Activated T-helper 1 cell treated with anti-CD3 and anti-CD28 coated beads, Interleukin-12 subunit alpha, Interleukin-12 subunit beta, Interleukin-2, Interleukin-4 antibody, amounts not matched to agents 30 ng/mL and 10 ng/mL and 1 ng/mL, durations not matched to agents 14 hours and 24 hours and 36 hours (primary cell): ENCODE measurements at regions not wholly inside any gene's neighbourhood (a gene's known extent, or its start where the extent isn't known, plus 50 kb on each side); places are given as distances from the start of the nearest gene placed in this dataset.

ENCODE experiments used
- DNase-seq: peaks from one replicate; pipeline ENCODE4 v3.0.0; 2021; ENCODE audit warnings: low spot score
- H3K27ac Mint-ChIP-seq: one replicate; pipeline ENCODE4 v1.8.0; 2021; ENCODE audit warnings: mild to moderate bottlenecking, mixed read lengths
- H3K27me3 Mint-ChIP-seq: one replicate; pipeline ENCODE4 v1.8.0; 2022; ENCODE audit warnings: mild to moderate bottlenecking, moderate library complexity, mixed read lengths; ENCODE audit not compliant: insufficient read depth
- H3K36me3 Mint-ChIP-seq: one replicate; pipeline ENCODE4 v1.8.0; 2021; ENCODE audit warnings: low read depth, mixed read lengths
- H3K4me1 Mint-ChIP-seq: one replicate; pipeline ENCODE4 v1.8.0; 2021; ENCODE audit warnings: low read depth, mixed read lengths
- H3K4me3 Mint-ChIP-seq: one replicate; pipeline ENCODE4 v1.8.0; 2021; ENCODE audit warnings: mild to moderate bottlenecking, moderate library complexity, mixed read lengths
- H3K9me3 Mint-ChIP-seq: one replicate; pipeline ENCODE4 v1.8.0; 2021; ENCODE audit warnings: mixed read lengths
- intact Hi-C: fragments of 100-400 bp; cut with micrococcal nuclease; formaldehyde crosslinking; loops from one replicate; pipeline ENCODE4 v1.15.1; 2024

GRCh38 chr9:16246785-16247184 is 623.7 kb downstream of the BNC2 start:
- no peaks in the 10 kb centered on the region for H3K36me3 Mint-ChIP-seq
- no peak for DNase-seq
- no peak overlapping the region for H3K27ac Mint-ChIP-seq
- peaks cover under 1% of the 10 kb centered on the region for H3K9me3 Mint-ChIP-seq
- no peaks in the 10 kb centered on the region for H3K4me1 Mint-ChIP-seq
- intact Hi-C loops: no loop called here
- H3K4me3 Mint-ChIP-seq: no peak overlapping the region
- H3K27me3 Mint-ChIP-seq: no peaks in the 10 kb centered on the region

GRCh38 chr9:16247188-16247875 is 623.1 kb downstream of the BNC2 start:
- H3K27me3 Mint-ChIP-seq: no peaks in the 10 kb centered on the region
- DNase-seq: no peak
- no peak overlapping the region for H3K27ac Mint-ChIP-seq
- intact Hi-C loops: no loop called here
- no peaks in the 10 kb centered on the region for H3K4me1 Mint-ChIP-seq
- H3K36me3 Mint-ChIP-seq: no peaks in the 10 kb centered on the region
- H3K4me3 Mint-ChIP-seq: no peak overlapping the region
- H3K9me3 Mint-ChIP-seq: no peaks in the 10 kb centered on the region

GRCh38 chr9:16248822-16249221 is 621.6 kb downstream of the BNC2 start:
- Mint-ChIP-seq H3K27me3 (no peaks in the 10 kb centered on the region), H3K9me3 (no peaks in the 10 kb centered on the region), H3K4me1 (no peaks in the 10 kb centered on the region), H3K4me3 (no peak overlapping the region), H3K36me3 (no peaks in the 10 kb centered on the region), H3K27ac (no peak overlapping the region)
- no peak for DNase-seq
- intact Hi-C loops: no loop called here

- Mint-ChIP-seq H3K36me3 (no peaks in the 10 kb centered on the region), H3K4me3 (no peak overlapping the region), H3K27ac (no peak overlapping the region), H3K9me3 (no peaks in the 10 kb centered on the region), H3K4me1 (no peaks in the 10 kb centered on the region), H3K27me3 (no peaks in the 10 kb centered on the region)
- intact Hi-C loops: no loop called here
- no peak for DNase-seq
Measured at GRCh38 chr9:16252616-16253015, 617.9 kb downstream of the BNC2 start.

- Mint-ChIP-seq H3K36me3 (no peaks in the 10 kb centered on the region), H3K9me3 (no peaks in the 10 kb centered on the region), H3K4me3 (no peak overlapping the region), H3K4me1 (no peaks in the 10 kb centered on the region), H3K27ac (no peak overlapping the region), H3K27me3 (no peaks in the 10 kb centered on the region)
- no peak for DNase-seq
- intact Hi-C loops: no loop called here
Measured at GRCh38 chr9:16254674-16255073, 615.8 kb downstream of the BNC2 start.

- H3K4me1 Mint-ChIP-seq: no peaks in the 10 kb centered on the region
- no peaks in the 10 kb centered on the region for H3K9me3 Mint-ChIP-seq
- no peaks in the 10 kb centered on the region for H3K27me3 Mint-ChIP-seq
- intact Hi-C loops: no loop called here
- no peak overlapping the region for H3K4me3 Mint-ChIP-seq
- H3K36me3 Mint-ChIP-seq: no peaks in the 10 kb centered on the region
- H3K27ac Mint-ChIP-seq: no peak overlapping the region
- no peak for DNase-seq
Measured at GRCh38 chr9:16255217-16255616, 615.3 kb downstream of the BNC2 start.

- no peak overlapping the region for H3K27ac Mint-ChIP-seq
- no peak for DNase-seq
- H3K4me3 Mint-ChIP-seq: no peak overlapping the region
- intact Hi-C loops: no loop called here
- no peaks in the 10 kb centered on the region for H3K4me1 Mint-ChIP-seq
- no peaks in the 10 kb centered on the region for H3K27me3 Mint-ChIP-seq
- no peaks in the 10 kb centered on the region for H3K9me3 Mint-ChIP-seq
- H3K36me3 Mint-ChIP-seq: no peaks in the 10 kb centered on the region
Measured at GRCh38 chr9:16257604-16258003, 612.9 kb downstream of the BNC2 start.

- intact Hi-C loops: no loop called here
- Mint-ChIP-seq H3K4me1 (no peaks in the 10 kb centered on the region), H3K4me3 (no peak overlapping the region)
Measured at GRCh38 chr9:16258191-16258590, 612.3 kb downstream of the BNC2 start.

GRCh38 chr9:16258708-16259107 is 611.8 kb downstream of the BNC2 start:
- Mint-ChIP-seq H3K9me3 (no peaks in the 10 kb centered on the region), H3K36me3 (no peaks in the 10 kb centered on the region), H3K27me3 (peaks cover 2% of the 10 kb centered on the region), H3K27ac (no peak overlapping the region), H3K4me3 (no peak overlapping the region), H3K4me1 (no peaks in the 10 kb centered on the region)
- intact Hi-C loops: no loop called here
- no peak for DNase-seq

More at GRCh38 chr9:16258191-16258590, 612.3 kb downstream of the BNC2 start:
- Mint-ChIP-seq H3K27ac (no peak overlapping the region), H3K9me3 (no peaks in the 10 kb centered on the region), H3K36me3 (no peaks in the 10 kb centered on the region), H3K27me3 (peaks cover 2% of the 10 kb centered on the region)
- no peak for DNase-seq

- intact Hi-C loops: no loop called here
- H3K27me3 Mint-ChIP-seq: peaks cover 4% of the 10 kb centered on the region
- H3K9me3 Mint-ChIP-seq: no peaks in the 10 kb centered on the region
- H3K27ac Mint-ChIP-seq: no peak overlapping the region
- H3K36me3 Mint-ChIP-seq: no peaks in the 10 kb centered on the region
- DNase-seq: no peak
- no peaks in the 10 kb centered on the region for H3K4me1 Mint-ChIP-seq
- no peak overlapping the region for H3K4me3 Mint-ChIP-seq
Measured at GRCh38 chr9:16262477-16263261, 607.8 kb downstream of the BNC2 start.

GRCh38 chr9:16265688-16266087 is 604.8 kb downstream of the BNC2 start:
- Mint-ChIP-seq H3K36me3 (no peaks in the 10 kb centered on the region), H3K27ac (no peak overlapping the region), H3K4me3 (no peak overlapping the region), H3K27me3 (peaks cover 4% of the 10 kb centered on the region), H3K9me3 (no peaks in the 10 kb centered on the region), H3K4me1 (no peaks in the 10 kb centered on the region)
- no peak for DNase-seq
- intact Hi-C loops: no loop called here

- intact Hi-C loops: no loop called here
- Mint-ChIP-seq H3K4me3 (no peak overlapping the region), H3K4me1 (no peaks in the 10 kb centered on the region), H3K27me3 (peaks cover 4% of the 10 kb centered on the region), H3K9me3 (no peaks in the 10 kb centered on the region), H3K27ac (no peak overlapping the region), H3K36me3 (no peaks in the 10 kb centered on the region)
- DNase-seq: no peak
Measured at GRCh38 chr9:16266648-16267276, 603.7 kb downstream of the BNC2 start.
